HG02588 (cell line): ENCODE measurements at regions not wholly inside any gene's neighbourhood (a gene's known extent, or its start where the extent isn't known, plus 50 kb on each side); places are given as distances from the start of the nearest gene placed in this dataset.
"Not testable (repeated sequence)": the region's sequence is repeated elsewhere in the genome, so short reads cannot be mapped to it uniquely, and the experiment has no call there.

ENCODE experiments used
- ATAC-seq: cut with Tn5 transposase; IDR thresholded peaks from one replicate; pipeline ENCODE4 v1.9.1; 2021; ENCODE audit warnings: mild to moderate bottlenecking, moderate library complexity; ENCODE audit not compliant: unreplicated experiment

DNA sequence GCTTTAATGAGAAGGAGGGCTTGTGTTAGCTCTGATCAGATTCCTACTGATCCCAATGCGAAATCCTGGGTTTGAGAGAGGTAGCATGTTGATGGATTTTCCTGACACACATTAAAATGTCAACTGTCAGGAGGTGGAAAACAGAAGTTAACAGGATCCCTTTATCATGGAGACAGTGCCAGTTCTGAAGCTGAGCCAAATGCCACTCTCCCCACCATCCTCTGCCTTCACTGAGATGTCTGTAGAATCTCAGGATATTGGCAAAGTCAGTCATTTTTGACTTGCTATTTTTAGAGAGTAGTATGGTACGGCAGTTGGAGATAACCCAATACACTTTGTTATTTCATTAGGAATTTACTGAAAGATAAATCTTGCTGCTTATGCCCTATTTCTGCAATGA is 1816.2 kb upstream of the FLRT2 start:
- no peak for ATAC-seq

DNA sequence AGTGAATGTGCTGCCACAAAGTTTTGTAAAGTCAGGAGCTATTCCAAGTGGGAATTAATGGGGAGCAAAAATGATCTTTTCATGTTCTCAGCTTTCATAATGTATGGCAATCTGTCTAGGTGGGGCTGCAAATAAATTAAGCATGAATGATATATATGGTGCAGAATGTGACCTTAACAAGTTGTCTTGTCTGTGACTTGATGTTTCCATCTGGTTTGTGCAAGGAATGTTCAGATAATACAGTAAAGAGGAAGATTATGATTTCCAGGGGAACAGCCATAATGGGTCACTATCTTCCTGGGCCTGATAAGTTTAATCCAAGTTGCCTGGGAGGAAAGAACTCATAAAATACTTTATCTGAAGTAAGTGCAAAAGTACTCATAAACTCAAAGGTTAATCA is 1815.8 kb upstream of the FLRT2 start:
- no peak for ATAC-seq

DNA sequence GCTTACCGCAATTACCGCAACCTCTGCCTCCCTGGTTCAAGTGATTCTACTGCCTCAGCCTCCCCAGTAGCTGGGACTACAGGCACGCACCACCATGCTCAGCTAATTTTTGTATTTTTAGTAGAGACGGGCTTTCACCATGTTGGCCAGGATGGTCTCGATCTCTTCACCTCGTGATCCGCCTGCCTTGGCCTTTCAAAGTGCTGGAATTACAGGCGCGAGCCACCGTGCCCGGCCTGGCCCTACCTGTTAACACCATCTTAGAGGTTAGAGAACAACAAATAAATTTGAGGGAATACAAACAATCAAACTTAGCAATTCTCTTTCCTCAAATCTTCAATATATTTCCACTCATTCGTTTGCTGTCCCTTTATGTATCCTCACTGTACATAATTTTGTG is 1810.5 kb upstream of the FLRT2 start:
- not testable (repeated sequence) for ATAC-seq

DNA sequence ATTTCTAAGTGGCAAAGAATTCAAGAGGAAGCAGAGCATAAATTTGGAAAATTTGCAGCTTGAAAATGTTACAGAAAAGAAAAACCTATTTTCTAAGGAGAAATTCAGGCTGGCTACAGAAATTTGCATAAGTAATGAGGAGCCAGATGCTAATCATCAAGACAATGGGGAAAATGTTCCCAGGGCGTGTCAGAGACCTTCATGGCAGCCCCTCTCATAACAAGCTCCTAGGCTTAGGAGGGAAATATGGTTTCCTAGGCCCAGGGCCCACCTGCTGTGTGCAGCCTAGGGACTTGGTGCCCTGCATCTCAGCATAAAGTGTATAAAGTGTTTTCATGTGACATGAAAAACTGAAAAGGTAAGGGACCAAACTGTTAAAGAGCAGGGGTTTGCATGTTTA is 1796.3 kb upstream of the FLRT2 start:
- no peak for ATAC-seq

DNA sequence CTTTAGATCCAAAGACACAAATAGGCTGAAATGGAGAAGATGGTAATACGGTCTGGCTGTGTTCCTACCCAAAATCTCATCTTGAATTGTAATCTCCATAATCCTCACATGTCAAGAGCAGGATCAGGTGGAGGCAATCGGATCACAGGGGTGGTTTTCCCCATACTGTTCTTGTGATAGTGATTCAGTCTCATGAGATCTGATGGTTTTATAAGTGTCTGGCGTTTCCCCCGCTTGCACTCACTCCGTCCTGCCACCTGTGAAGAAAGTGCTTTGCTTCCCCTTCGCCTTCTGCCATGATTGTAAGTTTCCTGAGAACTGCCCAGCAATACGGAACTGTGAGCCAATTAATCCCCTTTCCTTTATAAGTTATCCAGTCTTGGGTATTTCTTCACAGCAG is 1795.5 kb upstream of the FLRT2 start:
- ATAC-seq = no peak

DNA sequence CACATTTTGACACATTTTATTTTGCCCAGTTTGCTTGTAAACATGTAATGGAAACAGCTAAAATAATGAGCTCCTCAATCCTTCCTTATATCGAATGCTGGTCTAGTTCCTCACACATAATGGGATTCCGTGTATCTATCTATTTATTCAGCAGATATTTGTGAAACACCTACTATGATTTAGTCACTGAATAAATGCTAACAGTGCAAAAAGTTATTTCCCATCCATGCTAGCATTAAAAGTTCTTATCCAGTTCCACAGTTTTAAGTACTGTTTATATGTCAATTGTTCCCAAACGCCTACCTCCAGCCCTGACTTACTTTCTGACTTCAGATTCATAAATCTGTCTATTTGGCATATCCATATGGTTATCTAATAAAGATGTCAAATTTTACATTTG is 1788.7 kb upstream of the FLRT2 start:
- no peak for ATAC-seq

DNA sequence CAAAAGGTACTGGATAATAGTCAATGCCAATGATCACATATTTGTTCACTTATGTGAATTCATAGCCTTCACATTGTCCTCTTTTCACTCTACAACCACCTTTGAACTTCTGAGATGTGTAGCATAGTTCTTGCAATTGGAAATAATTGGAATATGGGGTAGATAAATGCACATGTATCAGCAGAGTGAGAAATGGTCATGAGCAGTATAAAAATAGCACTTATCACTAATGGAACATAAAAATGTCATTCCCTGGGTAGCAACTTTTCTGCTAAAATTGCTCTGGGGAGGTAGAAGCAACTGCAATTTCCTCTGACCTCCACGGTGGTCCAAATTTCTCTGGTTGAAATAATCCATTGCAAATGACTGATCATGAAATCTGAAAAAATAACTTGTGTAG is 1785.7 kb upstream of the FLRT2 start:
- no peak for ATAC-seq

DNA sequence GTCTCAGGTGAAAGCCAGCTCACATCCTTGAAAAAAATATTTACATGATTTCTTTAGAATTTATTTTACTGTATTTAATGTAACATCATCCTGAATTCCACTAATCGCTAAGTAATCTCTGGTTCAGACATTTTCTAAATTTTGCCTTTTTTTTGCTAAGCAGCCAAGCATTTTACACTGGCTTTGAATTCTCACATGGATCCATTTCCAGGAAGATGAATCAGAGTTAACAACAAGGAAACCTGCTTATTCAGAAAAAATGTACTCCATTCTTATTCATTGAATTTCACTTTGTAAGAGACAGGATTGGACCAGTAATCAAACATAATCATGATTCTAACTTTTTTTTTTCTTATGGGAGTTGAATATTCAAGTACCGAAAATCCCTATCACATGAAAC is 1785.1 kb upstream of the FLRT2 start:
- ATAC-seq = no peak

DNA sequence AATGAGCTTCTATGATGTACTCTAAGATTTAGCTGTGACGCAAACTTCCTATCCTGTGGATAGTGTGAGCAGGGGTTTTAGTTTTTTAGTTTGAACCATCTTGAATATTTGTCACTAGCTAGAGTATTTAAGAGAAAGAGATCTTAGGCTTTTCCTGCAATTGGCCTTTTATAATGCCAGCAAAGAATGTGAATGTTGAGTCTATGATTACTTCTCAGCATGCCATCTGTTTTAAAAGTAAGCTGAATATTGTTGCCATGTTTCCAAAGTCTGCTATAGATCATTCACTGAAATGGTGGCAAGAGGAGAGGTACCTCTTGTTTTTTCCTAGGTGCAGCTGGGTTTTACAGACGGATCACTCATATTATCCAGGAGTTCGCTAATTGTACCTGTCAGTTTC is 1783.6 kb upstream of the FLRT2 start:
- ATAC-seq = no peak

DNA sequence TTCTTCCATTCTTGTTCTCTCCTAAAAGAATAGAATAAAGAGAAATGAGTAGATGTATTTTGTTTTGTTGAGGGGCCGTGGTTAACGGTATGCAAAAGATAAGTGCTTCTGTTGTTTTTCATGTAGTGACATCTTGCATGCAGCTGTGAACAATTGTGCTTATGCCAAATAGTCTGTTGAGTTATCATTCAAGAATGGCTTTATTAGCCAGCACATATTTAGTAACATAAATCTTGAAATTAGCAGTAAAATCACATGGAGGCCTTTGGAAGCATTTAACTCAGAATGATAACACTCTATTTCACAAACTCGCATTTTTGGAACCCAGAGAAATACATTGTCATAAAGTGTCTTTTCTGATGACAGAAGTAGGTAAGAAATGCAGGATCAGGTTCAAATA is 1772.0 kb upstream of the FLRT2 start:
- no peak for ATAC-seq

DNA sequence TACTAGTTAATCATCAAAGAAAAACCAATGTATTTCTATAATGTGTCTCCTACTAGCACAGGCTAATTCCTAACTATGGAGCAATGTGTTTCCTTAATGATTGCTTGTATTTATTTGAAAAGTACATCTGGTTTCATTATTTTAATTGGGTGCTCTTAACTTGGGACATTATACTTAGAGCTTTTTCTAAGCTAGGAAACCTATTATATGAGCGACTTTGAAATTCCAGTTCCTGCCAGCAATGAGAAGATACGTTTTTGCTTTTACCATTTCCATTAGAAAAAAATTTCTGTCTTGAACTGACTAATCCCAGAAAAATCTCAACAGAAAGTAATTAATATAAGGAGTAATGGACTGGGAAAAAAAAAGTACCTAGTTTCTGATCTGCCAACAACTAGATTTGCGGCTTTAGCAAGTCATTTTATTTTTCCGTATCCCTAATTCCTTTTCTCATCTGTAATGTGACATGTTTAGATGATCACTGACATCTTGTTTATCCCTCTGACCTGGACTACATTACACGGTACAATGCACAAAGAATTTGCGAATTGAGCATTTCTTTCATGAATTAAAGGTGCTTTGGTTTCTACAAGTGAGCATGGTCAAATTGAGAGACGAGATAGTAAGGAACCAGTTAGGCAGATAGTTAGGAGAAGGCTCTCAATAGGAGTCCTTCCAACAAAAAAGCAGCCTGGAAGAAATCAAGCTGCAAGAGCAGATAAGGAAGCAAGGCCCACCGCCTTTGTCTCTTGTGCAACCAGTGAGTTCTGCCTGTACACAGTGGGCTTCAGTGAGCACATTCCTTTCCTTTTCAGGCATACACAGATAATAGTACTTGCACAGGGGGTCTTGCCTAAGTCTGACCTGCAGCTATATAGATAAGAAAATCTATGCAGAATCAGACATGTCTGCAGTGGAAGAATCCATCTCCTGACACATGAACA is 1765.0 kb upstream of the FLRT2 start:
- no peak for ATAC-seq

DNA sequence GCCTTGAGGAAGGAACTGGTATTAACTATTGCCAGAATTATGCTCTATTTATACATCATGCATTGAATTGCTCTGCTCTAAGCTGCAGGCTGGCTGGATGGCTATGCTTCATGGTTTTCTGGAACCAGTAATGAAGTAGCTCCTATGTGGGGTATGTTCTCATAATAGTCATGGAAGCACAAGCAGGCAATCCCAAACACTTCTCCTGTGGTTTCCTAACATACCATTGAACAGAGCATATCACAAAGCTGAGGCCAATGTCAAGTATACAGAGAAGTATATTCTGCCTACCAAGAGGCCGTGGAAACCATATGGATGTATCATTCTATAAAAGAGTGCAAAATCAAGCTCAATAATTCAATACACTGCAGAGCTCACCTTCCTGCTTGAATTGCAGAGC is 1752.4 kb upstream of the FLRT2 start:
- ATAC-seq = no peak

DNA sequence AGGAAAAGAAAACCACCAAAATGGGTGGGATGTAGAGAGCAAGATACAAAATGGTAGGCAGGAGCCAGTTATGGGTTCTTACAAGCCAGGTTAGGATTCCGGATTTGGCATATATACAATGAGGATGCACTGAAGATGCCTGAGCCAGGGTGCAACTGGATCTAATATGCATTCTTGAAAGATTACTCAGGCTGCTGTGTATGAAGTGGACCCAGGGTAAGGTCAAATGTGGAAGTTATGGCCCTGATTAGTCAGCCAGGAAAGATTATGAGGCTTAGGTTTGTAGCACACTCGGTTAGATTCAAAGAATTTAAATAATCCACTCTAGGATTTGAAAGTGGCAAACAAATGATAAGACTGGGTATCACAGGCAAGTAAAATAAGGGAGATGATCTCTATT is 1750.7 kb upstream of the FLRT2 start:
- no peak for ATAC-seq

DNA sequence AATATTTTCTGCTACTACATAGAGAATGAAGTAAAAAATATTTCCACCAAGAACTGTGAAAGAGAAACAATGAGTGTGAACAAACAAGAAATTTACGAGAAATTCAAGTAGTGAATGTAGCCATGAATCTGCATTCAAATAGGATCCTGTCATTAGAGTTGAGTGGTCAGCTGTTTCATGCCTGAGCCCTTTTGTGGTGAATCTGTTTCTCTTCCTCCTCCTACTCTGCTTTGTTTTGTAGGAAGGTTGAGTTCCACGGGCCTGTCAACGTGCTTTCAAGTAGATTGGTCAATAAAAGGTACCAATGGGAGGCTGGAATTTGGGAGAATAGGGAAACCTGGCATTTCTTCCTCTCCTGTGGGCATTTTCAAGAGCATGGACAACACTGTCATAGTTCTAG is 1749.6 kb upstream of the FLRT2 start:
- ATAC-seq = no peak

DNA sequence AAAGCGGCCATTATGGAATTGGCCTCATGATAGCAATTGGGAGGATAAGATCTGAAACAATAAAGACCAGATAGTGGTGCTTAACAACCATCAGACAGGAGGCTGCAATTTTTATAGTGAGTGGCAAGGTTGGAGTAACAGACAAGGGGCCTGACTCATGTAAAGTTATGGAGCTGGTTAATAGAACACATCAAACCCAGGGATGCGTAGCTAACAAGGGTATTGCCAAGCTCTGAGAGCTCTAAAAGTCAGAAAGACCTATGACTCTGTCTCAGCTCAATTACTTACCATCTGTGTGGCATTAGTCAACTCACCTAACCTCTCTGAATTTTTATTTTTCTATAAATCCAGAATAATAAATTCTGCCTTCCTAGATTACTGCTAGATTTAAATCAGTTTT is 1731.5 kb upstream of the FLRT2 start:
- ATAC-seq = no peak

DNA sequence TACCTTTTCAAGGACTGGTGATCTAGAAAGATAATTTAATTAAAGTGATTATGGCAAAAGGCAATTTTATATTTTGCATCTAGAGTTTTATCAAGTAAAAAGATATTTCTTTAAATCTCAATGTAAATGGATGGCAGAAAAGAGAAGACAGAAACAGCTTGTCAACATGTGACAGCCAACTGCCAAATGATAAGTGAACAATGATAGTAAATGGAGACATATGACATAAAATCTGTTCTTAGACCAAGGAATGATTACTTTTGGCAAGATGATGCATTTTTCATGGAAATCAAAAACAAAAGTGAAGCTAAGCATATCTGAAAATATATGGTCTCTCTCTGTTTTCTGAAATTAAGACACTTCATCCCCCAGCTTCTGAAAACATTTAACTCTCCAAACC is 1730.7 kb upstream of the FLRT2 start:
- no peak for ATAC-seq

DNA sequence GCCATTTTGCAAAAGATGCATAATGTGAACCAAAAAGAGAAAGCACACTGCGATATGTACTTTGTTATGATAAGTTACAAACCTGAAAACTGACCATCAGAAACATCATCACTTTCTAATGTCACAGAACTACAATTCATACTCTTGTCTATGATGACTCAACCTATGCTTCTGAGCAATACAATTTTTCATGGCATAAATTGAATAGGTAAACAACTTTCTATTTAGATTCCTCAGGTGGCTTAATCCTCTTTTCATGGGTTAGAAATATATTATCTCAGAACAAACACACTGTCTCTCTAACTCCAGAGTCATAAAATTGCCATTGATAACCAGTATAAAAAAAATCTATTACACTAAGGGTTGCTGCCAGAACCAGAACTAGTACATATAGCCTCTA is 1715.0 kb upstream of the FLRT2 start:
- no peak for ATAC-seq

DNA sequence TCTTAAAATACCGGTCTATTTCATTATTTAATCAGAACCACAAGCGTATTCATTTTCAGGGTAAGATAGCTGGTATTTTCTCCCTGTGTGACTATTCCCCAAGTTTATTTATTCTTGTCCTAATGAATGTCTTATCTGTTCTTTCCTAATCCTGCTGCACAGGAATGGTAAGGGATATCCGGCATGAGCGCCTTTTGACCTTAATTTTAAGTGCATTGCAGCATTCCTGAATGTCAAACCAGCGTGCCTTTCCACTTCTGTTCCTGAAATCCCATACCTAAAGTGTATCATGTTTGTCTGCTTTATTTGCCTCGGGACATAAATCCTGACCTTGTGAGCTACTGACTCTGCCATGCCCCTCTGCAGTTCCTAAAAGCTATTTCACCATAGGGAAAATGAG is 1713.2 kb upstream of the FLRT2 start:
- no peak for ATAC-seq

DNA sequence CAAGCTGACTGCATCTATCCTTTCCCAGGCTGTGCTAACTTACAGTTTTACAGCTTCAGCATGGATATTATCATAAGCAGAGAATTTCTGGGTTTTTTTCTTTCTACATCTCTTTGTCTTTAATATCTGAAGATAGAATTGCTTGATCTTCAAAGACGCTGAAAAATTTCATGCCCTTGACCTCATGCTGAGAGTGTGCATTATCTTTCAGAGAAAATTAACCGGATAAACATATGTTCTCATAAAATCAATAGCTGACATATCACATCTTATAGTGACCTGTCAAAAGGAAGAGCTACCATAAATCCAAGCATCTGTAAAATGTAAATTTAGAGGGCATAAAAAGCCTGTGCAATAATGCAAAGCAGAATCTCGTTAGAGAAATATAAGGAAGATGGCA is 1704.1 kb upstream of the FLRT2 start:
- ATAC-seq = no peak

DNA sequence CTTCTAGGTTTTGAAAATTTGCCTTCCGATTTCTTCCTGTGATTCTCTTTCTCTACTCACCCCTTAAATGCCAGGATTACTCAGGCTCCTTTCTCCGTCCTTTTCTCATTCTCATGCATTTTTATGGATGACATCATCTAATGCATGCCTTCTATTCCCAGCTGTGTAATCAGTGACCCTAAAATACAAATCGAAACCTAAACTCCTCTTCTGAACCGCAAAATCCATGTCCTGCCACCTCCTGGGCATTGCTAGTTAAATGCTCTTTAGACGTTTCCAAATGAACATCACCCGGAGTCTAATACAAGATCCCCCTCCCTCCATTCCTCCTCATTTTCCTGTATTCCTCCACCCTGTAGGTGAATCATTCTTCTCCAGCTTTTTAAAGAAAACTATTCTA is 1703.1 kb upstream of the FLRT2 start:
- no peak for ATAC-seq

DNA sequence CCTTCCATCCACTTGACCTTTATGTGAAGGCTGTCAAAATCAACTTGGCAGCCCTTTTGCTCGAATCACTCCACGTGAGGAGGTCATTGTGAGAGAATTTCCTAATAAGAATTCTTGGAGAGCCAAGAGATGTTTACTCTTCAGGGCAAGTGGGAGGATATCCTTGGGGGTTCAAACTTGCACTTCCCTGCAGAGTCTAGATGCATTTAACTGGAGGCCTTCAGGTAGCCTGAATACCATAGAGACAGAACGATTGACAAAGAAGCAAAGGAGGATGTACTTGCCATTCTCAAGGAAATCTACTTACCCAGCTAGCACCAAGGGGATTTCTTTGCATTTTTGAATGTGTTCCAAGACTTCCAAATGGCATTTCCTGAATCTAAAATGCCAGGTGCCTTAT is 1702.6 kb upstream of the FLRT2 start:
- ATAC-seq = no peak

DNA sequence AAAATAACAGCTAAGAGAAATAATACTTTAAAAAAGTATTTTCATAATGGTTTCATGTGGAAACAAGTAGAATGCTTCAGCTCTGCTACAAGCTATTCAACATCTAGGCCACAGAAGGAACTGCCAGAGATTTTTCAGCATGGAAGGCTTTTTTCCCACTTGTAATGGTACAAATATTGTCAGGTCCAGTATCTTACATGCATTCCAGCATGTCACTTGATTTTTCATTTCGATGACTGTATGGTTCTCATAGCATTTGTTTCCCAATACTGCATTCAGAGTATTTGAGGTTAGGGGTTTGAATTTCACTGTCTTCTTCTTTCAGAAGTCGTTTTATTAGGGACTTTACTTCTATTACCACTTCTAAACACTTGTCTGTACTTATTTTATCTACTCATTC is 1701.5 kb upstream of the FLRT2 start:
- no peak for ATAC-seq

DNA sequence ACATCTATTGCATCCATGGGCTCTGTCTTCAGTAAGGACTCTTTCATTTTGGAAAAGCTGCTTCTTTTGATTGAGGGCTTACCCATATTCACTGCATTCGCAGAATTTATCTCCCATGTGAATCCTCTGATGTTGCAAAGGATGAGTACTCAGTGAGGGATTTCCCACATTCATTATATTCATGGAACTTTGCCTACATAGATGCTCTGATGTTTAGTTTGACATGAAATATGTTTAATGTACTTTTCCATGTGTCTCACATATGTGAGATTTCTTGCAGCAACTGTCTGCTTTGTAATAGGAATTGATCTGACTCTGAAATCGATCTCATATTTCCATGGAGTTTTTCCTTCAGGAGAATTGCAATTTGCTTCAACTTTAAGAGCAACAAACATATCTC is 1699.6 kb upstream of the FLRT2 start:
- ATAC-seq = no peak
